ENCODE measurements at regions not wholly inside any gene's neighbourhood (a gene's known extent, or its start where the extent isn't known, plus 50 kb on each side); places are given as distances from the start of the nearest gene placed in this dataset.

DNA sequence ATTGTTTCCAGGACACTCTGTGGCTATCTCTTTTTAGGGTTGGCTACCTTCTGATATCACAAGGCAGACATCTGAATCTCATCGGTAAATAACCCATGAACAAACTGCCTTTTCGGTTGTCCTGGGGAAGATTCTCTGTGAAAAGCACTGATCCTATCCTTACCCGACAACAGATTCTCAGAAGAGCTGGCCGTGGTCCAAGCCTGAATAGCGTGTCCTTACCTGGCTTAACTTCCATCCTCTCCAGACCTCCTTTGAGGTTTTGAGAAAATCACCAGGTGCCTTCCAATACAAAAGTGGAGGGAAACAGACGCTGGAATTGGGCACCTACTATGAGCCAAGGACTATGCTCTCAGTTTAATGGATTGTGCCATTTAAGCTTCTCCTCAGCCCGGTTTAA, 87.4 kb upstream of the ARHGEF3 start:
- no peak for DNase-seq

DNA sequence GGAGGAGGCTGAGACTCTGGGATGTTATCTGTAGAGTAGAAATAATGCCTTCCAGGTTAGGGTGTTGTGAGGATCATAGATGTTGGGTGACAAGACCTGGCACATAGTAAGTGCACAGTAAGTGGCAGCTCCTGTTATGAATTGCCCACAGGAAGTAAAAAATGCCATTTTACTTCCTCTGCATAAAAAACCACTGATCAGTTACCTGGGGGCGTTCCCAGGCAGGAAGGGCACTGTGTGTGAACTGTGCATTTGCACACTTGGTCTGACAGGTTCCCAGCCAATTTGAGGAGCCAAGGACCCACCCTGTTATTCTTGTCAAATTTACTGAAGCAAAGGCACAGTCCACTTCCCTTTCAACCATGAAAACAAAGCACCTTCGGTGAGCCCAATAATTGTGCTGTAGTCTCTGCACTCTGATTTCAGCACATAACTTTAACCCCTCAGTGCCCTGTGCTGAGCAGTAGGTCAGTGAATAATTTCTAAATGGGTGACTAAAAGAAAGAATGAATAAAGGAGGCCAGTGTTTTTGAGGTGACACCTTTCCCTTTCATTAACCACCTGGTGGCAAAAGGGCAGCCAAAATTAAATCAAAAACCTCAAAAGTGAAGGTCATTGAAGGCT, 85.8 kb upstream of the ARHGEF3 start:
- DNase-seq, result no peak

DNA sequence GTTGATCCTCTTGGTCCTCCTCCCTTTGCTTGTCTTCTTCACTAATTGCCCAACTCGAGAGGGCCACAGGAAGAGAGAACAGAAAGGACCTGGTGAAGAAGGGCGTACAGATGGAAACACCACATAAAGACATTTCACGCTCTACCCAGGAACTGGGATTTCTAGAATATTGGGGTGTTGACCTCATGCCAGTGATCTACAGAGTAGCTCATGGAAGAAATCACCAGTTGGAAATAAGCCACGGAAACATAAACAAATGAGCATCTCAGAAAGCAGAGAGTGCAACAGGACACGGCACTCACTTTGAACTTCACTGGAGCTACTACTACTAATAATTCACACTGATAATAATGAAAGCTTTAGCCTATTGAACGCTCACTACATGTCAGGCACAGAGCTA, 84.6 kb upstream of the ARHGEF3 start:
- no peak for DNase-seq

DNA sequence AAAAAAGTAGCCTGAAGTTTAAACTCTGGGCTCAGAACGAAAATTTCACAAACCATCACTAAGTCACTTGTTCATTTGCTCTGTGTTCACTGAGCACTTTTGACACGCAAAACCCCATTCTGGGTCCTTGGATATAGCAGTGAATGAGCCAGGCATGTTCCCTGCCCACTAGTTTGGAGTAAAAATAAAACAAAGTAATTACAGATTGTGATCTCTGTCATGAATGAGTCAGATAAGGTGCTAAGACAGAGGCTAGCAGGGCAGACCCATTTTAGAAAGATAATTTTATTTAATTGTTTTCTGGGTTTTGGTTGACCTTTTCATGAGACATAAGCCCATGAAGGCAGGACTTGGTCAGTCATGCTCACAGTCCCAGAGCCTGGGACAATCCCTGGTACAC, 84.1 kb upstream of the ARHGEF3 start:
- no peak for DNase-seq

DNA sequence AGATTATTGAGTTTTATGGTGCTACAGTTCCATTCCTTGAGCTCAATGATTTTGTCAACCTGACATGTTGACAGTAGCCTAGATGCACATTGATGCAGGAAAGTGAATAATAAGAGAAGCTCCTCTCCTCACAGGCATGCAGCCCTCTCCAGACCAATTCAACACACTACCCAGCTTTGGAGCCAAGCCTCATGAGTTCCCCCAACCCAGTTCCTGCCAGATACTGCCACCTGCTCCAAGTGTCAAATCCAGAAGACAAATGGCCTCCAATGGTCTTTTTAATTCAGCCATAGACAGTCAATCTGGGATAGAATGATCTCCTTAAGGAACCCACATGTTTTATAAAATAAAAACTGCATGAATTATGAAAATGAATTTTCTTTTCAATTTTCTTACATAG, 83.7 kb upstream of the ARHGEF3 start:
- no peak for DNase-seq

DNA sequence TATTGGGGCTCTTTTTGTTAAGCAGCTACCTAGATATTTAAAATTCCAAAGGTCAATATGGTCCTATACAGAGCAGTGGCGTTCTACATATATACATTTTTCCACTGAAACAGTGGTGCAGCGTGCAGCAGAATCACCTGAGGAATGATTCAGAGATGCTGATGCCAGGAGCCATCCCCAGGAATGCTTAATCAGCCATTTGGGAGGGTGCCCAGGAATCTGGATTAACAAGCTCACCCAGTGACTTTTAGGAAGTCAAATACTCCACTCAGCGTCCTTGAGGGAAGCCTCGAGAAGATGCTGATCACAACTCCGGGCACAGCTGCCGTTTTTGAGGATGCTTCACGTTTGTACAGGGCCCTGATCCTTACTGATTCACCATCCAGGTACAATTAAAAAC, 82.6 kb upstream of the ARHGEF3 start:
- DNase-seq, result no peak

DNA sequence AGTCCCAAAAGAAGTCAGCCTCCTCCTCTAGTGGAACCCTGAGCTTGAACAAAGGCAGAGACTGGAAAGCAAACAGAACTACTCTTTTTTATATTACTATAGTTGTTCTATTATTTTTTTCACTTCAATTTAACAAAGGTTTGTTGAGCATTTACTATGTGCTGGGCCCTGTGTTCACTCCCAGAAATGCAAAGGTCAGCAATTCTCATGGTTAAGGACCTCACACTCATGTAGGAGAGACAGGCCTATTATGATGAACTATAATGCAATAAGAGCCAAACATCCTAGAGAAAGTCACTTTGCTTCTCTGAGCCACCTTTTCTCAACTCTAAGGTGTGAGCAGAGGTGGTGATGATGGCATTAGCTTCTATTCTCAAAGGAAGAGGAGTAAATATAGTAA, 82.1 kb upstream of the ARHGEF3 start:
- no peak for DNase-seq

DNA sequence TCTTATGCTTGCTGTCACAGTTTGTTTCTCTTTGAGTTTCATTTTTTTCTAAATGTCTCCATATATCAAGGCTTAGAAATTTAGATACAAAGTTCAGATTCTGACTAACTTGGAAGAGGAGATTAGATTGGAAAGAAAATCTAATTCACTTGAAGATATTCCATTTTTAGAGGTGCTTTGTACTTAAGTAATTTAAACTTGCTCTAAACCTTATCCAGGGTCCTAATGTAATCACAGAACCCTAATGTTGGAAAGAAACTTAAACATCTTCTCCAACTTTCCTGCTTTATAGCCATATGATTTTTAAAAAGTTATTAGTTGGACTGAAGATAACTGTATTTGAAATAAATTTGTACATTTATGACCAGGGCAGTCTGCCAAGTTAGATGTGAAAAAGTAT, 81.1 kb upstream of the ARHGEF3 start:
- no peak for DNase-seq

DNA sequence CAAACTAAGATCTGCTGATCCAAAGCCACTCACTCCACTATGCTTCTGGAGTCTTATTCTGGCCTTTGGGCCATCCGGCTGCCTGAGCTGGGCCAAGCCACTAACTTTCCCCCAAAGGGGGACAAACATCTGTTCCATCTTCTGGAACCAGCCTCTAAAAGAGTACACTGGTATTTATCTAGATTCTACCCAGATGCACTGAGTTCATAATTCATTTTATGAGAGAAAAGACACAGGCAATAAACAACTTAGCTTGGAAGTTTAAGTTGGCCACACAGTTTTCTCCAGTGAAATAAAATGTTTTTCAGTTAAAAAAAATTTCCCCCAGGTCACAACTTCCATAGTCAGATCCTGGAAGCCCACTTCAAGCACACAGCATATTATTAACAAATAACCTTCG, 80.1 kb upstream of the ARHGEF3 start:
- DNase-seq, result no peak

DNA sequence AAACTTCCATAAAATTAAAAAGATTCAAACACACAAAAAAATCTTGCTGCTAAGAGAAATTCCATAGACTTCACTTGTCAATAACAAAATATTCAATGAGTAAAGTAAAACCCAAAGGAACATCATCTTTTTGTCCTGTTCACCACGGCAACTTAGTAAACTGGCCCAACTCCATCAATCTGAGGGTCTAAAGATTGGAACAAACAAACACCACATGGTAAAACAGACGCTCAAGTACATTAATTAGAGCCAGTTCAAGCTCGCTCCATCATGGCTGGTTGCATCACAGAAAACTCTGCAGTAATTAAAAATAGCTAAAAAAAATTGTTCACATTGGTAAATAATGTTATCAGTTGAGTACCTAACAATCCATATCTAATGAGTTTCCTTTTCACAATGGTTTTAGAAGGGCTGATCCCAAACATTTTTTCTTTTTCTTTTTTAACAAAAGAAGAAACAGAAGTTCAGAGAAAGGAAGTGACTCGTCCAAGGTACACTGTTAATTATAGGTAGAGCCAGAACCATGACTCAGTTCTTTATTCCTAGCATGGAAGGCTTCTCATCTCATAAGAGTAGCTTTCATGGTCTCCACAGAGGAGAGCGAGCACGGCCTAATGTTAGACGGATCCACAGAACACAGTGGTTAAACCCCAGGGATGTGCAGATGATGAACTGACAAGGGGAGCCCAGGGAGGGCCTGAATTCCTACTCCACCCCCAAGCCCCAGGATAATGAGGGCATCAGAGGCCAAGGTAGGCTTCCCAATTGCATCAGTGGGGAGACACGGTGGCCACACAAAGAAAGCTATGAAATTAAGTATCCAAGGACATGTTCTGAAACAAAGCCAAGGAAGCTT, 79.2 kb upstream of the ARHGEF3 start:
- no peak for DNase-seq

DNA sequence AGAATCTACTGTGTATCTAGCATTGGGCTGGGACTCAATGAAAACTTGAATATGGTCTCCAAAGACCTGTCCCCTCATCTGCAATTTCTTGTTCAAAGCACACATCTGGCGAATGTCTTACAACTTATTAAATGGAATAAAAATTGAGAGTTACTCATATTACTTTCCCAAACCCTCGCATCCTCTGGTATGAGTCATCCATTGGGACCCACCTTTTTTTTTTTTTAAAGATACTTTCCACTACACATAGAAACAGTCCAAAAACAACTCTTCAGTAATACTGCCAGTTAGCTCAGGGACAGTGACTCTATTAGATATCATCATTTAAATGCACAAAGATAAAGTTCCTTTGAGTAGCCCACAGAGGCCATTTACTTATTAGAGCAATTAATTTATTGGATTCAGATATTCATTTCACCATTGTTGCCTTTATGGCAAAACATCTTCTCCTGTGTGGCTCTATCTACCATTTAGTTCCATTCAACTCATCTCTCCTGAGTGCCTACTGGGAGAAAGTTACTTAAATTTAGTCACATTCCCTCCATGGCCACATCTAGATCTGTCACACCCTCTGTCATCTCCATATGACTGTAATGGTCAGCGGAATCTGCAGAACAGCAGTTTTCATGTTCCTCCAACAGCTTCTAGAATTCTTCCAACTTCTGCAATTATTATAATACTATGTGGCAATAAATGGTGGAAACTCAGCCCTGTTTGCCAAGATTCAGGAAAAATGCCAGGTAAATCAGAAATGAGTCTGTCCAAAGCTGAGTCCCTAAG, 77.9 kb upstream of the ARHGEF3 start:
- DNase-seq, result peak; percentile 81

DNA sequence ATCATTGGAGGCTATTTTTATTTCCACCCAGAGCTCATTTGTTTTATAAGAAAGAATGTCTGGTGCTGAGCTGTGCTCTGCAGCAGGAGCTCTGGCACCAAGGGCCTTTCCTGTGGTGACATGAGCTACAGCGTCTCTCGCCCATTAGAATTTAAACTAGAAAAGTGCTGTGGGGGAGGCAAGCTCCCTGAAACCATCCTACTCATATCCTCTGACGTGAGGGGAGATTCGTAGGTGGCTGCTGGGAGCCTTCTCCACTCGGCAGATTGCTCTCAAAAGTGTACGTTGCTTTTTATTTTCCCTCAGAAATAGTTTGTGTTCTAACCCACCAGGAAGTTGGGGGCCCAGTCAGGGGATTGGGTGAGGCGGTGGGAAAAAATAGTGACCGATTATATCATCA, 76.3 kb upstream of the ARHGEF3 start:
- DNase-seq, result peak; percentile 72

DNA sequence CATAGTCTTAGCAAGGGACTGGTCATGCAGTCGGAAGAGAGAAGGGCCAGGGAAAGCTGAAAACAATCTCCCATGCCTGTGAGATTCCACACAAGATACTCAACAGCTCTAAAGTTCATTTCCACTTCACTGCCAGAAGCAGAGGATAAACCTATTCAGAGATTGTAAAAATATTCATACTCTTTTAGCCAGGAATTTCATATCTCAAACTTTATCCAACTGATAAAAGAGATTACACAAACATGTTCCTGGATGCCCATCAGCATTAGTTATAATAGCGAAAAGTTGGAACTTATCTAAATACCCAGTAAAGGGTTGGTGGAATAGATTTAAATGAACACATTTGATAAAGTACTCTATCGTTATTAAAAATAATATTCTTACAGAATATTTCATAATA, 75.2 kb upstream of the ARHGEF3 start:
- DNase-seq, result no peak

DNA sequence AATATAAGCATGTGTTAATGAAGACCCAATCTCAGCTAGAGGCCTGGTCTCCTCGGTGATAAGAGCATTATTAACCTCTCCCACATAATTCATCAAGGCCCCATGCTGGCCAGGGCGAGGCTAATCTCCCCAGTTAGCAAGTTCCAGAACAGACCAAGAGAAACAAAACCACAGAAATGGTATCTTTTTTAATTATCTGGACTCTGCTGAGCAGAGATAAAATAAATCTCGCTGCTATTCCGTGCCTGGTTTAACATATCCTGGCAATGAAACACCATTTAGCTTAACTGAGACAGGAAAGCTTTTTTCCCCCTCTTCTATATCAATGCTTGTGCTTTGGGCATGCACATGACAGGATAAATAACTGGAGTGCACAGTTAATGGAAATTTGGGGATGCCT, 72.5 kb upstream of the ARHGEF3 start:
- no peak for DNase-seq

DNA sequence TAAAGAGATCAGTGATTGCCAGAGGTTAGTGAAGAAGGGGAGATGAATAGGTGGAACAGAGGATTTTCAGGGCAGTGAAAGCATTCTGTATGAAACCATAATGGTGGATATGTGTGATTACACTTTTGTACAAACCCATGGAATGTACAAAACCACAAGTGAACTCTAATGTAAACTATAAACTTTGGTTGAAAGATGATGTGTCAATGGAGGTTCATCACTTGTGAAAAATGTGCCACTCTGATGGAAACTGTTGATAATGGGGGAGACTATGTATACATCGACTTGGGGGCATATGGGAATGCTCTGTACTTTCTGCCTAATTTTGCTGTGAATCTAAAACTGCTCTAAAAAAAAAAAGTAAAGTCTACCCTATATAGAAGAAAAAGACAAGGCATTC, 68.7 kb upstream of the ARHGEF3 start:
- no peak for DNase-seq

DNA sequence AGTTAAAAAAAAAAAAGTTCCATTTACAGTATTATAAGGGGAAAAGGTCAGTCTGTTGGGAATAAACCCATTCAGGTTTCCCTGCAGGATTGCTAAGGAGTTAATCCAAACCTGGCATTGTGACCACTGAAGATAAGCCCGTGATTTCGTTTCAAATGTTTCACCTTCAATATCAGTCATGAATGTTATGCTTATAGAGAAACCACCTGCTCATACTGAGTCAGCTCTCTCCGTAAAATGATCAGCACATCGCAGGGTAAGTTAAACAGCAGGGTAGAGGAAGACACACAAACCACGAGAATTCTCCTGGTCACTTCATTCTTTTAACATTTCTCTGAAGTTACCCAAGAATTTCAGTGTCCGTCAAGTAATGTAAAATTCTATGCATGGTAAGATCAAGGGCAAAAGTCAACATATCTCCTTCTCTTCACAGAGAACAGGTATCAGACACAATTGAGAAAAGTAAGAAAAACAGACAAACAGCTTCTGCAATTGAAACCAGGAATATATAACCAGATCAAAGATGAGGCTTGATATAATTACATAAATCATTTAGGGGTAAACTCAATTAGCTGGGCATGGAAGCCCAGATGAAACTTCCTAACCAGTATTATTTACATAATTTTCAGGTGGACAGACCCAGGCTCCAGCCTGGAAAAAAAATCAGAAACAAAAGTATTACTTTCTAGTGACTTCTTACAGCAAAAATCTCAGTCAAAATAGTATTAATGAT, 67.6 kb upstream of the ARHGEF3 start:
- no peak for DNase-seq

DNA sequence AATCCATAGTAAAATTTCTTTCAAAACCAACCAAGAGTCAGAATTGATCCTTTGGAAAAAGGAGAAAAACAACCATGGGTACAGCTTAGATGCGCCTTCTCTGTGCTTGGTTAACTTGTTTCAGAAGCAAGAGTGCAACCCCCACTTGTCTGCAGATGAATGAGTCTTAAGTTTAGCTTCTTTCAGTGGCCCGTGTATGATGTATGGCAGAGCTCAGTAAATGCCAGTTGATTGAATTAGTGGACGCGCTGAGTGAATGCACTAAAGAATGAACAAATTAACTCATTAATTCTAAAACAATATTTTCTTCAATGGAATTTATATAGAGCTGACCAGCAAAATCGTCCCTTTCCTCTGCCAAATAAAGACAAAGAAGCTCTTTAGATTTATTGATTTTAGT, 67.0 kb upstream of the ARHGEF3 start:
- no peak for DNase-seq

DNA sequence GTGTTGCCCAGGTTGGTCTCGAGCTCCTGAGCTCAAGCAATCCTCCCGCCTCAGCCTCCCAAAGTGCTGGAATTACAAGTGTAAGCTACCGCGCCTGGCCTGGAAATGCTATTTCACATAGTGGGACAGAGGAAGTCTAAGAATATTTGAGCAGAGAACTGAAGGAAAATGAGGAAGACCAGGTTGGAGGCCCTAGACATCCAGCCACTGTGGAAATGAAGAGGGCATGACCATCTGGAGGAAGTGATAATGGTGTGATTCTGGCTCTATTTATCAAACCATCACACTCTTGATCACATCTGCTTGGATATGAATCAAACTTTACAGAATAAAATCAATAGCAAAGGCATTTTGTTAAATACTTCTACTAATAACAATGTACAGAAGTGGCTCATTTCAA, 65.9 kb upstream of the ARHGEF3 start:
- DNase-seq, result no peak

DNA sequence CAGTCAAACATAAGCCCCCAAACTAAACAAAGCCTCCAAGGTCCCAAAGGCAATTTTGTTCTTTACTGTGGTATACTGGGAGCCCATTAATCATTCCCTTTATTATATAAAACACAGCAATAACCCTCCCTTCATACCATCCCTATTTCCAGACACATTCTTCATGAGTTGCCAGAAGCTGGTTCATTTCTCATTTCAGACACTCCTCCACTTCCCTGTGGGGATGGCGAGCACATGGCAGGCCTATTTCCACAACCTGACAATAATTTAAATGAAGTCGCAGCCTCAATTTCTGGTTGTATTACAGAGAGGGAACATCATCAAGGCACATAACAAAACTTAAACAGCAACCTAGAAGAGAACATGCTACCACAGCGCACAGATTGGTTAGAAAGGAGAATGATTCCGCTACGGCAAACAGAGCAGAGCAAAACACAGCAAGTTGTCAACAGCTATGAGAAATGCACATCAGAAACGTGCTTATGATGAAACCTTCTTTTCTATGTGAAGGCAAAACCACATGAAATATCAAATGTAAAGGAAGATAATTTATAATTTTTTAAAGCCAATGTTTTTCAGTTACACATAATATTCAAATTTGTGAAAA, 63.3 kb upstream of the ARHGEF3 start:
- DNase-seq, result no peak

DNA sequence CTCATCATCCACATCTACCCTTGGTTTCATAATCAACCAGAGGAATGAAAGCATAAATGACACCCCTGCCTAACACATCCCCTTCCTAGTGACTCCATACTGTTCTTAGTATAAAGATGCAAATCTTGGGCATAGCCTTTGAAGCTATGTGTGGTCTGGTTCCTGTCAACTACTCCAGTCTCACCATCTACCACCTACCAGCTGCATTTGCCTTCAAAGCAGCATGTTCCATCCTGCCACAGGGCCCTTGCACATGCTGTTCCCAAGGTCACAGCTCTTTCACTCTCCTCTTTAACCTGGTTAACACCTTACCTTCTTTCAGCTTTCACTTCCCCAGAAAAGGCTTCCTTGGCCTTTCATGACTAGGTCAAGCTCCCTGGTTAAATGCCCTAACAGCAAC, 62.3 kb upstream of the ARHGEF3 start:
- DNase-seq, result peak; percentile 12

DNA sequence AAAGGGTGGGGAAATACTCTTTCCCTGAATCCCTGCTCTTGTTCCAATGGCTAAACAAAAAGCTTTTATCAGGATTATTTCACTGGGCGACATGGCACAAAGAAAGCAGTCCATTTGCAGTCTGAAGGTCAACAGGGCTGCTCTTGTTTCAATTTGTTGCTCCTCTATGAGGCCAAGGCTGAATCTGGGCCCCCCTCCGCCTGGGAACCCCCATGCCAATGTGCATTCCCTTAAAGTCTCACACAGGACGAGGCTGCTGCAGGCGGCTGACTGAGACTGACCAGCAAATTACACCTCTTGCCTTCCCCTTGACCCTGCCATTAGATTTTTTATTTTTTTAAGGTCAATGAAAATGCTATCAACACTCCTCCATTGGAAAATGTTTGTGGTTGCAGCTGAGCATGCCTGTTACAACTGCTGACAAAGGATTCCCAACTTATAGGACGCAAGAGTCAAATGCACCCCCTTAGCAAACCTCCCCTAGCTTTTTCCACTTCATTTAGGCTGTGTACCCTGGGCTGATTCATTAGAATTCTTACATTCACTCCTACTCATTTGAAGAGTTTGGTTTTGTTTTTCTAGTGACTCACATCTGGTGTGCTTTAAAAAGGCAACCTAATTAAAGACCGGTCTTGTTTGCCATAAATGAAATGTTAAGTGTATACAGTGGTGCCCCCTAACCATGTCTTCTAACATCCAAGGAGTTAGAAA, 60.8 kb upstream of the ARHGEF3 start:
- DNase-seq, result peak; percentile 46

DNA sequence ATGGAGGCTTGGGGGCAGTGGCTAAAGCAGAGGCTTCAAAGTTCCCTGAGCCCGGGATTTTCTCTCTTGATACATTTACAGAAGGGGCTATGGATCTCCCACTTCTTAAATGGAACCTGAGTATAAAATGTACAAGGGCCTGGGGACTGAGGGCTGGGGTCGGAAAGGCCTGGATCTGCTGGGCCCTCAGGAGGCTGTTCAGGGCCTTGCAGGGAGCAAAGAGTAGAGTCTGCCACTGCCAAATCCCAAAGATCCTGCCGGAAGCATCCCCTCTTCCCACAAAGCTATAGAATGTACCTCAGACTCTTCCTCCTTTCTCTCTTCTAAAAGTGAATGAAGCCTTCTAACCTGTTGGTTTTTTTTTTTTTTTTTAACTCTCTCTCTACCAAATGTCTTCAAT, 59.8 kb upstream of the ARHGEF3 start:
- DNase-seq, result no peak
